Esophagus muscularis mucosa (tissue), 4 donors: ENCODE measurements at regions not wholly inside any gene's neighbourhood (a gene's known extent, or its start where the extent isn't known, plus 50 kb on each side); places are given as distances from the start of the nearest gene placed in this dataset.

Experiments
- DNase-seq: peaks from one replicate; pipeline ENCODE4 v3.0.0-alpha.2; 2017; ENCODE audit errors: extremely low spot score
- H3K27ac ChIP-seq, 4 donors: fragments of 200-600 bp; sonication (generic); replicated peaks in 1 of 4; 1 replicate in 3 of 4; 2 replicates in 1 of 4; pipeline ENCODE4 v1.5.1; 2016 to 2019; ENCODE audit warnings: mild to moderate bottlenecking in 1 of 4
- H3K27me3 ChIP-seq, 4 donors: fragments of 200-600 bp; sonication (generic); one replicate each; pipeline versions ENCODE4 v1.5.1 to v1.6.0; 2016 to 2019
- H3K36me3 ChIP-seq, 4 donors: fragments of 200-600 bp; sonication (generic); one replicate each; pipeline ENCODE4 v1.5.1; 2016 to 2019
- H3K4me1 ChIP-seq, 4 donors: fragments of 200-600 bp; sonication (generic); one replicate each; pipeline ENCODE4 v1.5.1; 2016 to 2019
- H3K4me3 ChIP-seq, 4 donors: fragments of 200-600 bp; sonication (generic); 1 replicate in 2 of 4; 2 replicates in 2 of 4; pipeline ENCODE4 v1.5.1; 2016 to 2019; ENCODE audit warnings: mild to moderate bottlenecking in 4 of 4, moderate library complexity in 1 of 4
- H3K9me3 ChIP-seq, 4 donors: fragments of 200-600 bp; sonication (generic); 1 replicate in 3 of 4; 2 replicates in 1 of 4; pipeline ENCODE4 v1.5.1; 2016 to 2019
- EP300 ChIP-seq: sonication (generic); formaldehyde crosslinking; IDR thresholded peaks from one replicate; pipeline ENCODE4 v1.6.1; 2017; ENCODE audit warnings: antibody characterized with exemption
- POLR2A ChIP-seq: fragments of 450-650 bp; IDR thresholded peaks from one replicate; pipeline ENCODE4 v1.6.1; 2017; ENCODE audit warnings: antibody characterized with exemption, moderate library complexity, mild to moderate bottlenecking, low read depth
- POLR2AphosphoS5 ChIP-seq, 2 donors: sonication (generic); formaldehyde crosslinking; IDR thresholded peaks; one replicate each; pipeline ENCODE4 v1.6.1; 2017; ENCODE audit warnings: antibody characterized with exemption in 2 of 2
- WGBS: methylation state at CpG from one replicate; pipeline ENCODE4 v1.1.5; 2018; 5-methylcytosine and 5-hydroxymethylcytosine counted together
- intact Hi-C: fragments of 100-400 bp; cut with DNase I; formaldehyde crosslinking; loops from one replicate; pipeline ENCODE4 v1.15.1; 2023
- TF ChIP-seq, protein P1 (sequence below), 3 experiments: fragments of 200-600 bp in 2 of 3; fragments of 450-650 bp in 1 of 3; sonication (generic) in 2 of 3; IDR thresholded peaks; one replicate each; pipeline ENCODE4 v1.5.1; 2017 to 2019; ENCODE audit warnings: antibody characterized with exemption in 3 of 3, mild to moderate bottlenecking in 2 of 3, moderate library complexity in 1 of 3

DNA sequence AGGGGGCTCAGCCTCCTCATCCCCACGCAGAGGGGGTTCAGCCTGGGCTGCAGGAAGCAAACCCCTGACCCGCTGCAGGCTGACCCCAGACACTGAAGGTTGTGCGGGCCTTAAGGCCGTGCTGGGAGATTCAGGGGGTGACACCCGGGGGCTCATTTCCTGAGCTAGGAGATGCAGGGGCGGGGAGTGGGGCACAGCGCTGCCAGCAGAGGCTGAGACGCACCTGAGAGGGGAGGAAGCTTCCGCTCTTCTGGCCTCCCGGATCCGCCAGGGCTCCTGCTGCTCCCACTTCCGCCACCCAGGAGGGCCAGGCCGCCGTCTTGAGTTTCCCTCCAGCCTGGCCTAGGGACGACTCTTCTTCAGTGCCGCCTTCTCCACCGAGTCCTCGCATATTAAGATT lies 173.2 kb upstream of the FOXF1 start:
- intact Hi-C loops, result no loop called here
- 96% methylated on average over 15 of the region's 18 CpGs for WGBS
- peaks cover 0 to 20% (median 20%) of the 10 kb centered on the region in 4 donors for H3K4me1 ChIP-seq
- H3K36me3 ChIP-seq, result no peaks in the 10 kb centered on the region
- DNase-seq, result no peak
- TF ChIP-seq EP300 (no peak), POLR2AphosphoS5 (IDR thresholded peaks at IDR 0.05) (no peak)
- TF ChIP-seq, protein P1, sequence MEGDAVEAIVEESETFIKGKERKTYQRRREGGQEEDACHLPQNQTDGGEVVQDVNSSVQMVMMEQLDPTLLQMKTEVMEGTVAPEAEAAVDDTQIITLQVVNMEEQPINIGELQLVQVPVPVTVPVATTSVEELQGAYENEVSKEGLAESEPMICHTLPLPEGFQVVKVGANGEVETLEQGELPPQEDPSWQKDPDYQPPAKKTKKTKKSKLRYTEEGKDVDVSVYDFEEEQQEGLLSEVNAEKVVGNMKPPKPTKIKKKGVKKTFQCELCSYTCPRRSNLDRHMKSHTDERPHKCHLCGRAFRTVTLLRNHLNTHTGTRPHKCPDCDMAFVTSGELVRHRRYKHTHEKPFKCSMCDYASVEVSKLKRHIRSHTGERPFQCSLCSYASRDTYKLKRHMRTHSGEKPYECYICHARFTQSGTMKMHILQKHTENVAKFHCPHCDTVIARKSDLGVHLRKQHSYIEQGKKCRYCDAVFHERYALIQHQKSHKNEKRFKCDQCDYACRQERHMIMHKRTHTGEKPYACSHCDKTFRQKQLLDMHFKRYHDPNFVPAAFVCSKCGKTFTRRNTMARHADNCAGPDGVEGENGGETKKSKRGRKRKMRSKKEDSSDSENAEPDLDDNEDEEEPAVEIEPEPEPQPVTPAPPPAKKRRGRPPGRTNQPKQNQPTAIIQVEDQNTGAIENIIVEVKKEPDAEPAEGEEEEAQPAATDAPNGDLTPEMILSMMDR (IDR thresholded peaks at IDR 0.05), result no peak
- no peaks in the 10 kb centered on the region for H3K9me3 ChIP-seq
- H3K27ac ChIP-seq, result no peak overlapping the region
- H3K4me3 ChIP-seq, result no peak overlapping the region
- H3K27me3 ChIP-seq, result peaks cover 0 to 5% (median 0%) of the 10 kb centered on the region in 4 donors

DNA sequence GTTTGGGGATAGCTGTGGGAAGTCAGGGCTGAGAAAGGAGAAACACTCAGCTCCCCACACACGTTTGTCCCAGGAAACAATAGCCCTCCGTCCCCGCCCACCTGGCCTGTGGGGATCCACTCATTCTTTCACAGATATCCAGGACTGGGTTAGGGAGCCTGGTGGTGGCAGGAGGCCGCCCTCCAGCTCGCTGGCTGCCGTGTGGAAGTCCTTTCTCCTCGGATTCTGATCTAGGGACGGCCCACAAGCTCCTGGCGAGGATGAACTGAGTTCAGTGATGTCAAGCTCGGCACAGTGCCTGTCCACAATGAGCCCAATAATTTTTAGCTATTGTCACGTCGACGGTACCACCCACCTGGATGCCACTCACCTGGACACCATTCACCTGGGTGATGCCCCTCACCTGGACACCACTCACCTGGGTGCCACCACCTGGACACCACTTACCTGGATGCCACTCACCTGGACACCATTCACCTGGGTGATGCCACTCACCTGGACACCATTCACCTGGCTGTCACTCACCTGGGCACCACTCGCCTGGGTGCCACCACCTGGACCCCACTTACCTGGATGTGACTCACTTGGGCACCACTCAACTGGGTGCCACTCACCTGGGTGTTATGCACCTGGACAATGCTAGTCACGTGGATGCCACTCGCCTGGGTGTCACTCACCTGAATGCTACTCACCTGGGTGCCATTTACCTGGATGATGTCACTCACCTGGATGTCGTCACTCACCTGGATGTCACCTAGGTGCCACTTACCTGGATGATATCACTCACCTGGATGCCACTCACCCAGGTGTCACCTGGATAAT lies 172.5 kb upstream of the FOXF1 start:
- Histone ChIP-seq H3K4me3 (no peak overlapping the region), H3K4me1 (peaks cover 0 to 27% (median 26%) of the 10 kb centered on the region in 4 donors), H3K36me3 (no peaks in the 10 kb centered on the region), H3K9me3 (no peaks in the 10 kb centered on the region), H3K27ac (no peak overlapping the region), H3K27me3 (peaks cover 0 to 5% (median 0%) of the 10 kb centered on the region in 4 donors)
- no peak for TF ChIP-seq POLR2A
- TF ChIP-seq POLR2AphosphoS5 (IDR thresholded peaks at IDR 0.05), result no peak
- TF ChIP-seq, protein P1 (IDR thresholded peaks at IDR 0.05), result no peak
- TF ChIP-seq EP300, result no peak
- intact Hi-C loops, result no loop called here
- 89% methylated on average over 15 of the region's 17 CpGs for WGBS
- DNase-seq, result no peak

DNA sequence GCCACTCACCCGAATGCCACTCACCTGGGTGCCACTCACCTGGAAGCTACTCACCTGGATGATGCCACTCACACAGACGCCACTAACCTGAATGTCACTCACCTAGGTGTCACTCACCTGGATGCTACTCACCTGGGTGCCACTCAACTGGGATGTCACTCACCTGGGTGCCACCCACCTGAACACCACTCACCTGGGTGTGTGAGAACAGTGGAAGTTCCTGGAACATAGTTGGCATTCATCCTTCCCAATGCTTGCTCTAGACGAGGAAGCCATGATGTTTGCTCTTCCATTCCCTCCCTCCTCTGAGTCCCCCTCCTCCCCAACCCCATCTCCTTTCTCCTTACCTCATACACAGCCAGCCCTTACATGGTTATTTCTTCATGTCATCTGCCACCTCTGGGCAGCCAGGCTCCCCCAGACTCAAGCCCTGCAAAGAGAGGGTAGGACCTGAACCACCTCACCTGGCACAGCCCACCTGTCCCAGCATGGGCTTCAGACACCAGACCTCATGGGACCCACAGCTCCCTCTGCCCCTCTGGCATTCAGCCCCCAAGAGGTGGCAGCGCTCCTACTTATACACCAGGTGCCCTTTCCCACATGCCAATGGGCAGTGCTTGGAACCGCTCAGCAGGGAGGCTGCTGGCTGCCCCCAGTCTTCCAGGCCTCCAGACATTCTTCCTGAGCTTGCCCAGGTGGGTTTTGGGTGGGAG lies 171.8 kb upstream of the FOXF1 start:
- Histone ChIP-seq H3K9me3 (no peaks in the 10 kb centered on the region), H3K27ac (no peak overlapping the region), H3K4me1 (peaks cover 4 to 33% (median 33%) of the 10 kb centered on the region in 4 donors), H3K27me3 (peaks cover 0 to 4% (median 0%) of the 10 kb centered on the region in 4 donors), H3K4me3 (no peak overlapping the region), H3K36me3 (no peaks in the 10 kb centered on the region)
- no peak for DNase-seq
- WGBS, result 97% methylated on average over 5 of the region's 5 CpGs
- TF ChIP-seq EP300 (no peak), POLR2A (no peak), POLR2AphosphoS5 (IDR thresholded peaks at IDR 0.05) (no peak)
- TF ChIP-seq, protein P1 (IDR thresholded peaks at IDR 0.05), result no peak
- intact Hi-C loops, result no loop called here

DNA sequence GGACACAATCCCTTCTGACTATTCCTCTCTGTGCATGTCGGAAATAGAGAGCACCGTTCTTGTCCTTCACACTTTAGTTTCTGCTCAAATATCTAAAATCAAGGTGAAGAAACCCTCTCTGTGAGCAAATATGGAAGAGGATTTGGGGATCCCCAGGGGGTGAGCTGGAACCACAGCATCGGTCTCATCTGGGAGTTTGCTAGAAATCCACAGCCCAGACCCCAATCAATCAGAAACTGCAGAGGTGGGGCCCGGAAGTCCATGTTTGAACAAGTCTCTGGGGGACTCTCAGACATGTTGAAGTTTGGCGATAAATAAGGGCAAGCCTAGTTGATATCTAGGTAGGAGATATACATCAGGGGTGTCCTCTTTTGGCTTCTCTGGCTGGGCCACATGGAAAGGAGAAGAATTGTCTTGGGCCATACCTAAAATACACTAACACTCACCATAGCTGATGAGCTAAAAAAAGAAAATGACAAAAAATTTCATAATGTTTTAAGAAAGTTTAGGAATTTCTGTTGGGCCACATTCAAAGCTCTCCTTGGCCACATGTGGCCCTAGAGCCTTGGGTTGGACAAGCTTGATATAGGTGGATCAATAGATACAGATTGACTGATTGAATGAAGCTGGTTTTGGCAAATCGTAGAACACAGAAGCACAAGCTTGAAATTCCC lies 168.0 kb upstream of the FOXF1 start:
- H3K27me3 ChIP-seq, result no peaks in the 10 kb centered on the region
- TF ChIP-seq POLR2A (no peak), POLR2AphosphoS5 (IDR thresholded peaks at IDR 0.05) (no peak), EP300 (no peak)
- TF ChIP-seq, protein P1 (IDR thresholded peaks at IDR 0.05), result no peak
- peak overlapping the region; percentile 92 to 96 (median 96) for H3K27ac ChIP-seq
- H3K4me1 ChIP-seq, result peaks cover 14 to 50% (median 46%) of the 10 kb centered on the region in 4 donors
- no peaks in the 10 kb centered on the region for H3K36me3 ChIP-seq
- intact Hi-C loops, result loop anchor here (5.0 kb wide), 2 partner anchors 35 to 115 kb away; no protein-coding TSS in a partner anchor
- no peaks in the 10 kb centered on the region for H3K9me3 ChIP-seq
- 80% methylated on average over 6 of the region's 6 CpGs for WGBS
- no peak overlapping the region for H3K4me3 ChIP-seq
- DNase-seq, result no peak
